WTC11 (cell line): ENCODE measurements at regions not wholly inside any gene's neighbourhood (a gene's known extent, or its start where the extent isn't known, plus 50 kb on each side); places are given as distances from the start of the nearest gene placed in this dataset.

Source experiments
- ATF3 ChIP-seq: sonication (generic); formaldehyde crosslinking; conservative IDR thresholded peaks from 2 replicates; pipeline ENCODE4 v1.8.1; 2022; ENCODE audit warnings: mild to moderate bottlenecking, missing genetic modification reagents
- FOXK1 ChIP-seq: sonication (generic); formaldehyde crosslinking; IDR thresholded peaks from 2 replicates; pipeline ENCODE4 v1.8.0; 2022; ENCODE audit warnings: mild to moderate bottlenecking, moderate library complexity, missing genetic modification reagents
- GABPB1 ChIP-seq: sonication (generic); formaldehyde crosslinking; IDR thresholded peaks from 2 replicates; pipeline ENCODE4 v1.8.1; 2023; ENCODE audit warnings: mild to moderate bottlenecking, missing genetic modification reagents
- JUN ChIP-seq: sonication (generic); formaldehyde crosslinking; IDR thresholded peaks from 2 replicates; pipeline ENCODE4 v1.8.0; 2023; ENCODE audit warnings: mild to moderate bottlenecking, missing genetic modification reagents
- KAT7 ChIP-seq: sonication (generic); formaldehyde crosslinking; IDR thresholded peaks from 2 replicates; pipeline ENCODE4 v1.8.1; 2023; ENCODE audit warnings: missing genetic modification reagents, mild to moderate bottlenecking, borderline replicate concordance
- NFATC4 ChIP-seq: fragments of 250-450 bp; sonication (Bioruptor Pico); IDR thresholded peaks from 2 replicates; pipeline ENCODE4 v1.9.0; 2021; ENCODE audit warnings: mild to moderate bottlenecking
- PRDM15 ChIP-seq: sonication (generic); formaldehyde crosslinking; IDR thresholded peaks from 2 replicates; pipeline ENCODE4 v1.8.0; 2022; ENCODE audit warnings: missing genetic modification reagents
- PREB ChIP-seq: sonication (generic); formaldehyde crosslinking; IDR thresholded peaks from 2 replicates; pipeline ENCODE4 v1.8.1; 2022; ENCODE audit warnings: mild to moderate bottlenecking, missing genetic modification reagents, moderate library complexity, borderline replicate concordance
- TF ChIP-seq, protein P1 (sequence below): fragments of 200-600 bp; IDR thresholded peaks from 2 replicates; pipeline ENCODE4 v1.8.0; 2022; ENCODE audit warnings: antibody characterized with exemption
- TF ChIP-seq, protein P2 (sequence below): sonication (generic); formaldehyde crosslinking; IDR thresholded peaks from 2 replicates; pipeline ENCODE4 v1.8.1; 2022; ENCODE audit warnings: low read depth, missing genetic modification reagents, borderline replicate concordance

- TF ChIP-seq, protein P1, sequence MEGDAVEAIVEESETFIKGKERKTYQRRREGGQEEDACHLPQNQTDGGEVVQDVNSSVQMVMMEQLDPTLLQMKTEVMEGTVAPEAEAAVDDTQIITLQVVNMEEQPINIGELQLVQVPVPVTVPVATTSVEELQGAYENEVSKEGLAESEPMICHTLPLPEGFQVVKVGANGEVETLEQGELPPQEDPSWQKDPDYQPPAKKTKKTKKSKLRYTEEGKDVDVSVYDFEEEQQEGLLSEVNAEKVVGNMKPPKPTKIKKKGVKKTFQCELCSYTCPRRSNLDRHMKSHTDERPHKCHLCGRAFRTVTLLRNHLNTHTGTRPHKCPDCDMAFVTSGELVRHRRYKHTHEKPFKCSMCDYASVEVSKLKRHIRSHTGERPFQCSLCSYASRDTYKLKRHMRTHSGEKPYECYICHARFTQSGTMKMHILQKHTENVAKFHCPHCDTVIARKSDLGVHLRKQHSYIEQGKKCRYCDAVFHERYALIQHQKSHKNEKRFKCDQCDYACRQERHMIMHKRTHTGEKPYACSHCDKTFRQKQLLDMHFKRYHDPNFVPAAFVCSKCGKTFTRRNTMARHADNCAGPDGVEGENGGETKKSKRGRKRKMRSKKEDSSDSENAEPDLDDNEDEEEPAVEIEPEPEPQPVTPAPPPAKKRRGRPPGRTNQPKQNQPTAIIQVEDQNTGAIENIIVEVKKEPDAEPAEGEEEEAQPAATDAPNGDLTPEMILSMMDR: no peak
- TF ChIP-seq, protein P2, sequence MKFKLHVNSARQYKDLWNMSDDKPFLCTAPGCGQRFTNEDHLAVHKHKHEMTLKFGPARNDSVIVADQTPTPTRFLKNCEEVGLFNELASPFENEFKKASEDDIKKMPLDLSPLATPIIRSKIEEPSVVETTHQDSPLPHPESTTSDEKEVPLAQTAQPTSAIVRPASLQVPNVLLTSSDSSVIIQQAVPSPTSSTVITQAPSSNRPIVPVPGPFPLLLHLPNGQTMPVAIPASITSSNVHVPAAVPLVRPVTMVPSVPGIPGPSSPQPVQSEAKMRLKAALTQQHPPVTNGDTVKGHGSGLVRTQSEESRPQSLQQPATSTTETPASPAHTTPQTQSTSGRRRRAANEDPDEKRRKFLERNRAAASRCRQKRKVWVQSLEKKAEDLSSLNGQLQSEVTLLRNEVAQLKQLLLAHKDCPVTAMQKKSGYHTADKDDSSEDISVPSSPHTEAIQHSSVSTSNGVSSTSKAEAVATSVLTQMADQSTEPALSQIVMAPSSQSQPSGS (CRISPR knock-in tag): no peak
- no peak for TF ChIP-seq PRDM15 (CRISPR knock-in tag)
- TF ChIP-seq JUN: no peak
- TF ChIP-seq NFATC4: no peak
- TF ChIP-seq GABPB1 (CRISPR knock-in tag): no peak
- no peak for TF ChIP-seq ATF3 (CRISPR knock-in tag)
- no peak for TF ChIP-seq FOXK1 (CRISPR knock-in tag)
- no peak for TF ChIP-seq KAT7
- TF ChIP-seq PREB: no peak
Measured at GRCh38 chr13:21945195-21945594, 274.3 kb downstream of the FGF9 start.
